IMR-90 (cell line): ENCODE measurements at regions not wholly inside any gene's neighbourhood (a gene's known extent, or its start where the extent isn't known, plus 50 kb on each side); places are given as distances from the start of the nearest gene placed in this dataset.

Experiments
- ATAC-seq: fragments of 200-7000 bp; cut with Tn5 transposase; 2 replicates; pipeline ENCODE4 v1.9.1; 2020; ENCODE audit warnings: low read depth, mild to moderate bottlenecking, moderate library complexity
- BruUV-seq: library from RNA; stranded (reverse); fragments of 400-500 nt; replicated peaks from 2 replicates; lab custom pipeline; 2021; lab: Mats Ljungman, UMichigan
- CTCF ChIA-PET: fragments of 300-600 bp; formaldehyde crosslinking; extraction: SDS; loops from one replicate; lab custom pipeline; 2021; ENCODE audit warnings: antibody characterized with exemption; lab: Yijun Ruan, JAX
- POLR2A ChIA-PET: fragments of 300-600 bp; sonication (Branson Sonifier 250); formaldehyde crosslinking; loops from one replicate; lab custom pipeline; 2022; ENCODE audit warnings: antibody characterized with exemption; ENCODE audit not compliant: unreplicated experiment; lab: Charles Lee
- DNase-seq: peaks from one replicate; pipeline ENCODE4 v3.0.0; 2013
- H2AFZ ChIP-seq: replicated peaks from 2 replicates; pipeline ENCODE3; 2013; ENCODE audit warnings: low read length, mild to moderate bottlenecking; ENCODE audit not compliant: poor library complexity
- H2AK5ac ChIP-seq: 2 replicates; pipeline ENCODE4 v1.6.1; 2013; ENCODE audit warnings: low read depth, low read length, inconsistent platforms
- H2AK9ac ChIP-seq: replicated peaks from 2 replicates; pipeline ENCODE3; 2013; ENCODE audit warnings: mild to moderate bottlenecking, low read depth, low read length, moderate library complexity; ENCODE audit not compliant: poor library complexity
- H2BK120ac ChIP-seq: 2 replicates; pipeline ENCODE4 v1.6.1; 2013; ENCODE audit warnings: low read depth, low read length, inconsistent platforms
- H2BK15ac ChIP-seq: 3 replicates; pipeline ENCODE4 v1.6.1; 2013; ENCODE audit warnings: low read depth, low read length, inconsistent platforms
- H2BK20ac ChIP-seq: 2 replicates; pipeline ENCODE4 v1.6.1; 2013; ENCODE audit warnings: low read depth, mild to moderate bottlenecking, inconsistent platforms, low read length, moderate library complexity
- H2BK5ac ChIP-seq: 2 replicates; pipeline ENCODE4 v1.6.1; 2013; ENCODE audit warnings: mild to moderate bottlenecking, low read depth, low read length, inconsistent platforms; ENCODE audit not compliant: poor library complexity, severe bottlenecking
- H3K14ac ChIP-seq: replicated peaks from 2 replicates; pipeline ENCODE4 v1.6.1; 2013; ENCODE audit warnings: low read depth, low read length, inconsistent platforms
- H3K18ac ChIP-seq: 2 replicates; pipeline ENCODE4 v1.6.1; 2013; ENCODE audit warnings: low read depth, low read length, control low read depth
- H3K23ac ChIP-seq: 2 replicates; pipeline ENCODE4 v1.6.1; 2013; ENCODE audit warnings: low read depth, low read length, inconsistent platforms
- H3K27ac ChIP-seq: 2 replicates; pipeline ENCODE4 v1.5.1; 2013; ENCODE audit warnings: mild to moderate bottlenecking, control low read depth, low read length; ENCODE audit not compliant: insufficient read depth
- H3K27me3 ChIP-seq: 2 replicates; pipeline ENCODE4 v1.6.1; 2013; ENCODE audit warnings: low read length; ENCODE audit not compliant: control insufficient read depth, insufficient read depth
- H3K36me3 ChIP-seq: 2 replicates; pipeline ENCODE4 v1.6.1; 2013; ENCODE audit warnings: low read length, mixed read lengths; ENCODE audit not compliant: control insufficient read depth, insufficient read depth
- H3K4ac ChIP-seq: 2 replicates; pipeline ENCODE4 v1.6.1; 2013; ENCODE audit warnings: low read depth, low read length, inconsistent platforms
- H3K4me1 ChIP-seq: 2 replicates; pipeline ENCODE4 v1.6.1; 2013; ENCODE audit warnings: low read length, mixed read lengths; ENCODE audit not compliant: control insufficient read depth, insufficient read depth
- H3K4me2 ChIP-seq: 2 replicates; pipeline ENCODE4 v1.6.1; 2013; ENCODE audit warnings: low read depth, mild to moderate bottlenecking, control low read depth, low read length, moderate library complexity
- H3K4me3 ChIP-seq: 2 replicates; pipeline ENCODE4 v1.5.1; 2013; ENCODE audit warnings: low read depth, mild to moderate bottlenecking, control low read depth, low read length, moderate library complexity; ENCODE audit not compliant: insufficient read depth
- H3K56ac ChIP-seq: 2 replicates; pipeline ENCODE4 v1.6.1; 2013; ENCODE audit warnings: low read length, inconsistent platforms; ENCODE audit not compliant: insufficient read depth; ENCODE audit errors: extremely low read depth
- H3K79me1 ChIP-seq, 2 experiments: 2 replicates each; pipeline ENCODE4 v1.6.1; 2013; ENCODE audit warnings: low read length in 2 of 2, inconsistent platforms in 1 of 2, low read depth in 1 of 2
- H3K9ac ChIP-seq: 2 replicates; pipeline ENCODE4 v1.6.1; 2013; ENCODE audit warnings: low read depth, low read length, control low read depth
- H3K9me1 ChIP-seq: 2 replicates; pipeline ENCODE4 v1.6.1; 2013; ENCODE audit warnings: low read length, inconsistent platforms; ENCODE audit not compliant: insufficient read depth
- H3K9me3 ChIP-seq: 2 replicates; pipeline ENCODE4 v1.6.1; 2013; ENCODE audit warnings: low read length; ENCODE audit not compliant: control insufficient read depth, insufficient read depth
- H4K20me1 ChIP-seq: 2 replicates; pipeline ENCODE4 v1.6.1; 2013; ENCODE audit warnings: low read length, inconsistent platforms; ENCODE audit not compliant: insufficient read depth
- H4K5ac ChIP-seq: 2 replicates; pipeline ENCODE4 v1.6.1; 2013; ENCODE audit warnings: mild to moderate bottlenecking, low read depth, low read length, control low read depth
- H4K8ac ChIP-seq, 2 experiments: 2 replicates each; pipeline ENCODE4 v1.6.1; 2013; ENCODE audit warnings: low read depth in 2 of 2, low read length in 2 of 2, control low read depth in 1 of 2, inconsistent platforms in 1 of 2
- H4K91ac ChIP-seq: 2 replicates; pipeline ENCODE4 v1.6.1; 2013; ENCODE audit warnings: low read depth, low read length, inconsistent platforms; ENCODE audit not compliant: insufficient read depth
- BHLHE40 ChIP-seq: fragments of 150-350 bp; IDR thresholded peaks from 2 replicates; pipeline ENCODE4 v1.6.1; 2016; ENCODE audit warnings: mild to moderate bottlenecking, low read depth, low read length
- CTCF ChIP-seq: conservative IDR thresholded peaks from 2 replicates; pipeline ENCODE4 v1.5.1; 2012; ENCODE audit warnings: mild to moderate bottlenecking, low read depth, low read length, improper control_type of control experiment
- ELK1 ChIP-seq: fragments of 150-350 bp; IDR thresholded peaks from 2 replicates; pipeline ENCODE4 v1.6.1; 2016; ENCODE audit warnings: low read depth, mild to moderate bottlenecking, low read length, moderate library complexity, borderline replicate concordance
- FOS ChIP-seq: fragments of 150-350 bp; IDR thresholded peaks from 2 replicates; pipeline ENCODE4 v1.6.1; 2016; ENCODE audit warnings: low read depth, low read length
- MXI1 ChIP-seq: IDR thresholded peaks from 2 replicates; pipeline ENCODE4 v1.6.1; 2012; ENCODE audit warnings: low read depth, mild to moderate bottlenecking, low read length, moderate library complexity, borderline replicate concordance
- RAD21 ChIP-seq: IDR thresholded peaks from 2 replicates; pipeline ENCODE4 v1.6.1; 2012; ENCODE audit warnings: low read length, improper control_type of control experiment
- RCOR1 ChIP-seq: IDR thresholded peaks from 2 replicates; pipeline ENCODE4 v1.6.1; 2012; ENCODE audit warnings: mild to moderate bottlenecking, low read length, improper control_type of control experiment; ENCODE audit not compliant: insufficient replicate concordance
- RFX5 ChIP-seq: IDR thresholded peaks from 2 replicates; pipeline ENCODE4 v1.8.0; 2012; ENCODE audit warnings: low read depth, mild to moderate bottlenecking, low read length, moderate library complexity
- dilution Hi-C: fragments of 300-500 bp; cut with HindIII; formaldehyde crosslinking; loops from one replicate; pipeline ENCODE4 v1.14.3; 2018; ENCODE audit warnings: low sequenced_read_pairs; ENCODE audit not compliant: unreplicated experiment
- in situ Hi-C: fragments of 300-500 bp; cut with MboI; formaldehyde crosslinking; loops from 3 replicates; pipeline ENCODE4 v1.14.3; 2019; ENCODE audit warnings: low sequenced_read_pairs, inconsistent platforms, mixed read lengths
- intact Hi-C: fragments of 100-400 bp; cut with micrococcal nuclease; formaldehyde crosslinking; loops from 2 replicates; pipeline ENCODE4 v1.10.0; 2022

GRCh38 chr1:168829876-168830275 is 100.9 kb upstream of the DPT start:
- intact Hi-C loops (no loop called here), dilution Hi-C loops (no loop called here), in situ Hi-C loops (no loop called here)
- Histone ChIP-seq H3K18ac (no peak overlapping the region), H3K27me3 (no peaks in the 10 kb centered on the region), H3K23ac (no peak overlapping the region), H3K79me1 (no peaks in the 10 kb centered on the region), H2AK9ac (no peak overlapping the region), H2AFZ (no peak overlapping the region), H3K14ac (no peak overlapping the region), H2BK20ac (no peak overlapping the region), H3K4me3 (no peak overlapping the region), H3K4ac (no peak overlapping the region), H3K56ac (no peak overlapping the region), H2BK5ac (no peak overlapping the region), H2BK120ac (no peak overlapping the region), H3K4me2 (no peak overlapping the region), H4K8ac (no peak overlapping the region), H4K91ac (no peak overlapping the region), H4K5ac (no peak overlapping the region), H3K36me3 (no peaks in the 10 kb centered on the region), H3K27ac (no peak overlapping the region), H2BK15ac (no peak overlapping the region), H3K9me3 (no peaks in the 10 kb centered on the region), H3K9me1 (no peaks in the 10 kb centered on the region; the same call in 1 of the 2 replicates), H4K20me1 (no peaks in the 10 kb centered on the region), H3K9ac (no peak overlapping the region), H3K4me1 (no peaks in the 10 kb centered on the region), H2AK5ac (no peak overlapping the region)
- CTCF ChIA-PET = no interaction called here
- POLR2A ChIA-PET = no interaction called here
- no peak for DNase-seq
- TF ChIP-seq RAD21 (no peak), RCOR1 (no peak), ELK1 (no peak), RFX5 (no peak), MXI1 (no peak), BHLHE40 (no peak), FOS (no peak), CTCF (no peak)
- BruUV-seq = no TSS peak
- no peak for ATAC-seq
